ENCODE measurements at regions not wholly inside any gene's neighbourhood (a gene's known extent, or its start where the extent isn't known, plus 50 kb on each side); places are given as distances from the start of the nearest gene placed in this dataset.
A peak's percentile ranks its signal among the peaks of the same experiment; 100 is the strongest.
"Not testable (repeated sequence)": the region's sequence is repeated elsewhere in the genome, so short reads cannot be mapped to it uniquely, and the experiment has no call there.

DNA sequence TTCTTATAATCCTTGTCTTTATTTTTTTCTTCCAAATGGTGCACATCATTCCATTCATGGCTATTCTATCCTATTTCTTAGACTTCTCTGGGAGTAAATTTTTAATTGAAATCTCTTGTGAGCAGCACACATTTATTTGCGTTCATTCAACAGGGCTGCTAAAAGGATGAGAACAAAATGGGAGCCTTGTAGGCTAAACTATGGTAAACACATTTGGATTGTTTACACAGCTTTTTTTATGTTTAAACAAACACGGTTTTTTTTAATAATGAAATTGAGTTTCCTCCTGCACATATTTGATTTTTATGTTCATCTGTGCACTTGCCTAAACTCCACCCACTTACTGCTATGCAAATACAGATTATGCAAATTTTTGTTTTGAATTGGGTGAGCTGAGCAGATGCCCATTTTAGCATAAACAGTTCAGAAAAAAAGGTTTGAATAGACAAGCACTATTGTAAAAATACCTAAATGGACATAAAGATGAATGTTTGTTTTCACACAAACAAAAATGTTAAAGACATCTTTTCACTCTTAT is 92.0 kb downstream of the OLIG3 start:
- FAIRE-seq = no peak
- no peak for DNase-seq (ENCODE audit: extremely low spot score, insufficient read length, low read depth)

DNA sequence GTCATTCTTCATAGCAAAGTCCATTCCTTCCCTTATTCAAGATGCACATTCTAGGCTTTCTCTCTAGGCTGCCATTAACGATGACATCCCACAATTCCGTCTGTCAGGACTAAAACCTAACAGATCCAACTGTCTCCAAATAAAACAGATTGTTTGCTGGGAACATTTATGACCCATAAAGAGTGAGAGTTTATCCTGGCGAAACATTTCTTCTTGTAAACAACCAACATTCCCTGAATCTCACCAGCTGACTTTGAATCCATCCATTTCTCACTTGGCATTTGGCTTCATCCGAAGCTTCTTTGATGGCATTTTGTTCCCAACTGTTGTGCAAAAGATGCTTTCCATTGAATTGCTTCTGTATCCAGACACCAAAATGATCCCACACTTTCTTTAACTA is 93.1 kb downstream of the OLIG3 start:
- no peak for FAIRE-seq

DNA sequence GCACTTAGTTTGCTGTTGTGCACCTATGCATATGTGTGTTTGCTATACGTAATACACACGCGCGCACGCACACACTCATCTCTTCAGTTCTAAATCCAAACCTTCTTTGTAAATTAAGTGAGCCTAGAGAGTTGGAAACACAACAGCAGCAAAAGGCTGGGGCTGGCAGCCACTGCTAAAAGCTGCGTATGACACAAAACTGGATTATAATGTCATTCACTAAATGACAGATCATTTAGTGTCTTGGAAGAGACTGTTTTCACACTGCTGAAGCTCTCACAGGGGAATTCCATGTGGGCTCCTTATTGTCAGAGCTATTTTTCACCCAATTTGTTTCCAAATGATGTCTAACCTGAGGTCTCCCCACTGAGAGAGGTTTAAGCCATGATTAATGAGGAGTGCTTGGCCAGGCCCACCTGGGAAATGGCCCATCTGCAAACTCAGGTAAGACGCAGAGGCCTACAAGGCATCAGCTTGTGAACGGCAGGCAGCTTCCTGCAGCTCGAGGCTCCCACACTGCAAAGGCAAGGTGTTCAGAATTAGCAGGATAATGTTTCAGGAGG is 94.2 kb downstream of the OLIG3 start:
- DNase-seq (ENCODE audit: extremely low spot score, insufficient read length, low read depth) (no peak), FAIRE-seq (peak; percentile 35)

More for the DNA sequence above, 93.1 kb downstream of the OLIG3 start:
- DNase-seq (ENCODE audit: extremely low spot score, insufficient read length, low read depth) = no peak

DNA sequence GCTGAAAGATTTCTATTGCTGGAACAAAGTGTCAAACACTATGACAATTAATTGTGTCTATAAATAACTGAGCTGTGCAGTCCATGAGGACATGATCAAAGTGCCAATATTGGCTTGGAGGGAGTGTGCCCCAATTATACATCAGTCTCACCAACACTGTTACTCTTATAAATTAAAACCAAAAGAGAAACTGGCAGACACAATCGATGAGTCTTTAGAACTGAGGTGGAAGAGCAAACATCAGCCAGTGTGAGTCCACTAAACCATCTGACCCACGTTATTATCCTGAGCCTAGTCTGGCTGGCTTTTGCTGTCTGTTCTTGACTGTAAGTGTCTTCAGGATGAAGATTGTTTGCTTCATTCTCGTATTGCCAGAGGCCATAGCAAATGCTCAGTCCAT is 98.9 kb downstream of the OLIG3 start:
- DNase-seq (ENCODE audit: extremely low spot score, insufficient read length, low read depth) = no peak
- no peak for FAIRE-seq

DNA sequence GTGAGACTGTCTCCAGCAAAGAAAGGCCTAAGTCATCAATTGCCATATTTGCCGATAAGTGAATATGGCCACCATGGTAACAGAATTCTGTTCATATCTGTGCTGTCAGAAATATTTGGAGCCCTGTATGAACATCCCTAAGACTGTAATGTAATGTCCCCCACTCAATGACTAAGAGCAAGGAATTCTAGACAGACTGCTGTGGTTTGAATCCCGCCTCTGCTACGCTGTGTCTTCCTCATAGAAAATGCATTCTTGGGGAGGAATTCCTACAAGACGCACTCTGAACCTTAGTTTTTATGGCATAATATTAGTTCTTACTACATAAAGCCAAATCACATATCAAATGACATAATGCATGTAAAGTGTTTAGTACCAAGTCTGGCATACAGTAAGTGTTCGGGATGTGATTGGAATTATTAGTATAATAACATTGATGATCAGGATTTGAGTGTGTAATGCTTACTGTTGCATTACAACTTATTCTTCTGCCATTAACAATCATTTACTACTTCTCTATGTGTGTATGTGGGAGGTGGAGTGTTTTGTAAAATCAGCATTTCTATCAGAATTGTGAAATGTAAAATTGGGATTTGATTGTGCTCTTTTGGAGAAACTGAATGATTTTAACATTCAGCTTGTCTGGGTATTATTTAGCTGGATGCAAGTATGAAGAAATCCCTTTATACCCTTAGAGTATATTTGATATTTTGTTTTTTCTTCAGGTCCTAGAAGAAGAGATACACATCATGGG is 103.0 kb downstream of the OLIG3 start:
- DNase-seq (ENCODE audit: extremely low spot score, insufficient read length, low read depth) = no peak
- no peak for FAIRE-seq

DNA sequence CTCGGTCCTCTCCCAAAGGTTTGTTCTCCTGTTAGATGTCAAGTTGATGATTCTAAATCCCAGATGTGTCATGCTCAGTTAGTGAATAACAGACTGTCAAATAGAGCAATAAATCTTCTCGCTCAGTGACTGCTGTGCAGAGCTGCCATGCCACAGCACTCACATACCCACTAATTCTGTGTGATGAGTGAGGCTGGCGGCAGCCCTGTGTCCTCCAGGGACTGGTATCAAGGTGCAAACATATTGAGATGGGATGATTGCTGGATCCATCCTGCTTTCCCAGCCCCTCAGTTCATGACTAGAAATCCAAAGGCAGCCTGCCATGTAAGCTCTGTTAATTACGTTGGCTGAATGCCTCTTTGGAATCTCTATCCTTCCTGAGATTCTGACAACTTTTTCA is 103.9 kb downstream of the OLIG3 start:
- FAIRE-seq (no peak), DNase-seq (ENCODE audit: extremely low spot score, insufficient read length, low read depth) (no peak)

DNA sequence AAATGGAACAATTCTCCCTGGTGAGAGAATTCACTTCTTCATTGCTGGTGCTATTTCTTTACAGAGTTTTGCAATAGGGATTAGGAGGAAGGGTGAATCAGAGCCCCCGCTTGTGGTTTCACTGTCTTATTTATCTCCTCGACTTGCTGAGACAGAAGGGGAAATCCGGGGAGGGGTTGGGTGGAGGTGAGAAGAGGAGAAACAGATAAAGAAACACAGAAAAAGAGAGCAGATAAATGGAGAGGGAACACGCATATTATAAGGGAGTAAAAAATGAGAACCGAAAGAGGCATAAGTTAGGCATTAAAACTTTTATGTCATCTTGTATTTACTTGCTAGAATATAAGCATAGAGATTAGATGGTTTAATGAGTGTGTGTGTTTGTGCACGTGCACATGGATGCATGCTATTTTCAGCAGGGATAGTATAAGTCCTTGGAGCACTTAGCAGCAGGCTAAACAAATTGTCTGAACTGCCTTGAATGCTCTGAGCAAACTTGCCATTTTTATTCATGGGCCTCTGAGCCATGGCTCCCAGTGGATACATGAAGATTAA is 105.0 kb downstream of the OLIG3 start:
- FAIRE-seq (peak; percentile 92), DNase-seq (ENCODE audit: extremely low spot score, insufficient read length, low read depth) (peak; percentile 2)

DNA sequence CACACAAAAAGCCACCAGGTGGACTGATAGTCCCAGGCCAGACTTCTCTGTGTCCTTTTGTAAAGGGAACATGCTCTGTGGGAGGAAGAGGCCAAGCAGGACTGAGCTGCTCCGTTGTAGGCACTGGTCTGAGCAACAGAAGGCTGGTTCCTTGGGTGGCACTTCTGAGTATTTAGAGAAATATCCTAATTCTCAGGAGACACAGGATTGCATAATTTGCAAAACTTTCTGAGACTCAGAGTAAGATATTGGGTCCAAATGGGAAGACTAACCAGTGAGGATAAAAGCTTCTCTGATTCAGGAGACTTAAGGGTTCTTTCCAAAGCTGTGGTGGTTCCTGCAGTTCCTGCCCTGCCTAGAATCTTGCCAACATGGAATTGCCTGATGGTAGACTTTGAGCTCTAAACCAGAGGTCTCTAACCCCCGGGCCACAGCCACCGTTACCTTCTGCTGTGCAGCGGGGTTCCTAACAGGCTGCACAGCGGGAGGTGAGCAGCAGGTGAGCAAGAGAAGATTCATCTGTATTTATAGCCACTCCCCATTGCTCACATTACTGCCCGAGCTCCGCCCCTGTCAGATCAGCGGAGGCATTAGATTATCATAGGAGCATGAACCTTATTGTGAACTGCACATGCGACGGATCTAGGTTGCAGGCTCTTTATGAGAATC is 107.0 kb downstream of the OLIG3 start:
- FAIRE-seq (no peak), DNase-seq (ENCODE audit: extremely low spot score, insufficient read length, low read depth) (no peak)

DNA sequence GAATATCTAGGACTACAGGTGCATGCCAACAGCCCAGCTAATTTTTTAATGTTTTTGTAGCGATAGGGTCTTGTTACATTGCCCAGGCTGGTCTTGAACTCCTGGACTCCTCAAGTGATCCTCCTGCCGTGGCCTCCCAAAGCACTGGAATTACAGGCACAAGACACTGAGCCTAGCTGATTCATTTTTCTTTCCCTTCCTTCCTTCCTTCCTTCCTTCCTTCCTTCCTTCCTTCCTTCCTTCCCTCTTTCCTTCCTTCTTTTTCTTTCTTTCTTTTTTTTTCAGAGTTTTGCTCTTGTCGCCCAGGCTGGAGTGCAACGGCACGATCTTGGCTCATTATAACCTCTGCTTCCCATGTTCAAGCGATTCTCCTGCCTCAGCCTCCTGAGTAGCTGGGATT is 110.9 kb downstream of the OLIG3 start:
- DNase-seq (ENCODE audit: extremely low spot score, insufficient read length, low read depth); FAIRE-seq: not testable (repeated sequence)

DNA sequence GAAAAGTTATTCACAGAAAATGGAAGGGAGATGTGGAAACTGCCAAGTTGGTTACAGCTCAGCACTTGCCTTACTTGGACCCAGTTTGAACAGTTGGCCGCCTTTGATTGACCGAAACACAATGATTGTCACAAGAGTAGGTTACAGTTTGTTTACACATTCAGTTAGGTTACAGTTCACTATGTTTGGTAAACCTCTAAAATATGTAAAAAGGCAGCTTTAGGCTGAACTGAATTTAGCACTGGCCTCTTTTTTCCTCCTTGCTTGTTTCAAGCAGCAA is 116.2 kb downstream of the OLIG3 start:
- DNase-seq (ENCODE audit: extremely low spot score, insufficient read length, low read depth) = no peak
- no peak for FAIRE-seq

DNA sequence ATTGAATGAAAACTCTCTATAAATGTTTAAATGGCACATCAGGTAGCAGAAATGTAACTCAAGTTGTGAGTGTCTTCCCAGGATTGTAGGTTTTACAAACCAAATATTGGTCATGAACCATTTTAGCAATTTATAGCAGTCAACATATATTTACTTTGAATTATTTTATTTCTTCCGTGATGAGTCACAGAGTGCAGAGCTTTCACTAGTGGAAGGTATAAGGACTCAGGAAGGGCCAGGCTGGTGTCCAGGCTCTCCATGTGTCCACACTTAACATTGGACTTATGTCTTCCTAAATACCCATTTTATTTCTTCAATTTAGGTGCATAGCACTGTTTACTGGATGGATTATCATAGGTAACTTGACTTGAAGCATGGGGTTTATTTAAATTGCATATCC is 120.9 kb downstream of the OLIG3 start:
- FAIRE-seq = no peak
- no peak for DNase-seq (ENCODE audit: extremely low spot score, insufficient read length, low read depth)

DNA sequence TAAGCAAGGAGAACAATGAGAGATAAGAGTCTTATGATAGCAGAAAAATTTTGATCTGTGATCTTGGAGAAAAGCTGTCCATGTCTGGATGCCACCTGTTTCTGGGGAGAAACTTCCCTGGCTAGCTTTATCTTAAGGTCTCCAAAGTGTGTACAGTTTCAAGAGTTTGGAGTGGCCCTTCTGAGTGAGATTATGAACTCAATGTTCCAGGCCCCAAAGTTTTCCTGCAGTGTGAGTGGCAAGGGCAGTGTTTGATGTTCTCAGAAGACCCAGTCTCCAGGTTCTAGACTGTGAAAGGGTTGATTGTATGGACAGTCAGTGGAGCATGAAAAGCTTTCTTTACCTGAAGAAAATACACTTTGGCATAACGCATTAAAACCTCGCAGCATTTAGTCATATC is 121.7 kb downstream of the OLIG3 start:
- no peak for DNase-seq (ENCODE audit: extremely low spot score, insufficient read length, low read depth)
- no peak for FAIRE-seq

DNA sequence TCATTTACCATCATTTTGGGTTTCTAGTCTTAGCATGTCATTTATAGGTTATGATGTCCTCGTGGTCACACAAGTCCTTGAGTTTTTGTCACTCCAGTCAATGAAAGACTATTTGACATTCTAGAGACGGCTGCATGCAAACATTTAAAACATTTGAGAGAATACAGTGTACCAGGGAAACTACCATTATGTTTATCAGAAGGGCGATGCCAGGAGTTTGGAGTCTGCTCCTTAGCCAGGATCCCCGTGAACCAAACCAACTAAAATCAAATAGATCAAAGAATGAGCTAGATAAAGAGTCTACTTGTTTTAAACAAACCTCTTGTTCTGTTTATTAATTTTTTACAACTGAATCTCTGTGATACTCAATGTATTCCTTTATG is 122.6 kb downstream of the OLIG3 start:
- no peak for FAIRE-seq
- DNase-seq (ENCODE audit: extremely low spot score, insufficient read length, low read depth) = no peak

DNA sequence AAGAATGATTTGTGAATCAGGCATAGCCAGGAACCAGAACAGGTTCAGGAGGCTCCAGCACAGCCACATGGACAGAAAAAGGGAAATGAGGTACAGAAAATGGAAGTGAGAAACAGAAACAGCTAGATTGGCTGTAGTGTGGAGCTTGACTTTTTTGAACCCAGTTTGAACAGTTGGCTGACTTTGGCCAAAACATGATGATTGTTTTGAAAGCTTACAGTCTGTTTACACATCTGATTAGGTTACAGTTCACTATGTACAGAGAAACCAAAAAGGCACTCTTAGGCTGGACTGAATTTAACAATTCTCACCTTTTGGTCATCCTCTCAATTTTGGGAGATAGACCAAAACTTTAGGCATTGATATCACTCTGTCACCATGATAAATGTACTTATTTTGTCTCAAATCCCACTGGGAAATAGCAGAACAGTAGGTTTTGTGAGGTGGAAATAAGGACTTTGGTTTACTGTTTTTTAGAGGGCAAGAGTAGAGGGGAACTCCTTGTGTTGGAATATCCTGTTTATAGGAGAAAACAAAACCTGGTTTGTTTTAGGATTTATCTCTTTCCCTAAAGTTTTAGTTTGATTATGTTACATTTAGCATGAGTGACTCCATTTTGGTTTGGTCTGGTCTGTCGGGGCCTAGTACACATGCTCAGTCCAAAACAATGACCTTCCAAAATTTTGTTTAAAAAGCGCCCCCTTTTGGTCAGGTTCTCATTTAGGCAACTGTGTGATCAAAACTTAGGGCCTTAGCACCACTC is 123.1 kb downstream of the OLIG3 start:
- no peak for DNase-seq (ENCODE audit: extremely low spot score, insufficient read length, low read depth)
- peak; percentile 77 for FAIRE-seq

DNA sequence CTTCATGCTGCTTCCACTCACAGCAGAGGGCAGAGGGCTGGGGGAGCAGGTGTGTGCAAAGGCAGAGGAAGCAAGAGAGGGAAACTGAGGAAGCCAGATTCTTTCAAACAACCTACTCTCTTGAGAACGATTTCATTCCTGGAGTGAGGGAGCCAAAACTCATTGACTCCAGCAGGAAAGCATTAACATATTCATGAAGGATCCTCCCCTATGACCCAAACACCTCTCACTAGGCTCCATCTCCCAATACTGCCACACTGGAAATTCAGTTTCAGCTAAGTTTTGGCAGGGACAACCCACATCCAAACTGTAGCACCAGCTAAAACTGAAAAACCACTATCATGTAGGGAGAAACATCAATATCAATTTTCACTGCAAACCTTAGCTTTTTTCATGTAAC is 125.1 kb downstream of the OLIG3 start:
- DNase-seq (ENCODE audit: extremely low spot score, insufficient read length, low read depth) (no peak), FAIRE-seq (no peak)

DNA sequence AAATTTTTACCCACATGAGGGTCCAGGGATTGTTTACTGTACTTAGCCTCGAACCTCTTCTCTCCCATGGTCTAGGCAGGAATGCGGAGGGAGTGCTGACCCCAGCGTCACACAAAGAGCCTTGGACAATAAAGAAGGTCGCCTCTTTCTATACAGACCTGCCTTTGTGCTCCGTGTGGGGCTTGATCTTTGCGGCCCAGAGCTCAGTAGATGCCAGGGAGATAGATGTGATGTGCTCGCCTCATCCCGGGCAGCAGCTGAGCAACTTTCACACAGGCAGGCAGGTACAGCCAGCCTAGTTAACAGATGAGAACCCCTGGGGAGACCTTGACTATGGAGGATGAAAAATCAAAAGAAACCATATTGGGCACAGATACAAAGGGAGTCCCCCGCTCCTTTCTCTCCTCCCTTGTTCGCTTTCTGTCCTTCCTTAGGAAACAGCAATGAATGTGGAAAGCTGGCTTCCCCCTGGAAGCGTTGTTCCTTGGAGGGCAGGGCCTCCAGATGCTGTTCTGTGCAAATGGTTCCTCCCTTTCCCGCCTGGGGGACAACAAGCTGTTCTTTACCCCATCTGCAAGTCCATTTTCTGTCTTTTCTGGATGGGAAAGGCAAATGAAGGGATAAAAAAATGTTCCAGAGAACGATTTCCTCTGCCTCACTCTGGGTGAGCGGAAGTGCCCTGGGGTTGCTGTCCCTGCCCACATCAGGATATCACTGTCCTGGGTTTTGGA is 128.3 kb downstream of the OLIG3 start:
- no peak for FAIRE-seq
- no peak for DNase-seq (ENCODE audit: extremely low spot score, insufficient read length, low read depth)

DNA sequence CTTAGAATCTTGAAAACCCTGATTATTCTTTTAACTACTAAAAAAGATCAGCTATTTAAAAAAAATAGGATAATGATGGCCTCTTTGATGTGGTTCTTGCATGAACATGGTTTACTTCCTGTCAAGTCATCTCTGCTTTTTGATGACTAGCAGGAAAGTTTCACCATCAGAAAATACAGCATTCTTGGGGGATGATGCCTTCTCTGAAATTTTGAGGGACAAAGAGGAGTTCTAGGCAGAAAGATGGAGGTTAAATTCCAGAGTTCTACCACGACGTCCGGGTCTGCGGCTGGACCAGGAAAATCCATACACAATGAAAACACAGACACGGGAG is 130.4 kb downstream of the OLIG3 start:
- no peak for DNase-seq (ENCODE audit: extremely low spot score, insufficient read length, low read depth)
- no peak for FAIRE-seq

DNA sequence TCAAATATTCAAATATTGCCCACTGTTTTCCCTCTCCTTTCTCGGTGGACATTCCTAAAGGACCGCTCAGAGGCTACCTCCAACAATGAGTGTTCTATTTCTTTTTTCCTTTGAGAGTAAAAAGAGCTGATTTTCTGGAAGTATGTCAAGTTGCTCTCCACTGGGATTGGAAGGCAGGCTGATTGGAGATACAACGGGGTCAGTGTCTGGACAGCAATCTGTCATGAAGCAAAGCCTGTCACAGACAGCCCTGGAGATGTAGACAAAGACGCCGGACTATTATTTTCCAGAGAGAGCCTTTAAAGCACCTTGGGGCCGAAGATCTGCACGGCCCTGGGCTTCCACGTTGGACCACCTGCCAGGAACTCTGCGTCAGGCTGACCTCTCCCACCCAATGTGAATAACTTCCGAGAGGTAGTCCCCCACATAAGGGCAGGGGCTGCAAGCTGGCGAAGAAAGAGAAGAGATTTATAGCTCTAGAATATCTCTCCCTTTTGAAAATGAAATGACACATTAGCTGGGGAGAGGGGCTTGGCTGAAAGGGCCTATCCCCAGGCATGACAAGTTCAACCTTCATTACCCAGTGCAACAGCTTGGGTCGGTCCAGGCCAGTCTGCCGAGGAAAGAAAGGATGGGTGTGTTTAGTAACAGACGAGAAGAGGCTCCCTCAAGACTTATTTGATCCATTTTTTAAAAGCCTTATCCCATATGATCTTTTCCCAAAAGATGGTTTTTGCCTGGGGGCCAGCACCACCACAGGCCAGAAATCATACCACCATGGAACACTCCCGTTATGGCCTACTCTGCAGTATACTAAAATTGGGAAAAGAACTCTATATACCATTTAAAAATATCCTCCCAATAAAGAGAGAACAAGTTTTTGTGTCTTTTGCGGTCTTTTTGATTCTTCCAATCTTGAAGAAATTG is 131.1 kb downstream of the OLIG3 start:
- FAIRE-seq = no peak
- no peak for DNase-seq (ENCODE audit: extremely low spot score, insufficient read length, low read depth)

DNA sequence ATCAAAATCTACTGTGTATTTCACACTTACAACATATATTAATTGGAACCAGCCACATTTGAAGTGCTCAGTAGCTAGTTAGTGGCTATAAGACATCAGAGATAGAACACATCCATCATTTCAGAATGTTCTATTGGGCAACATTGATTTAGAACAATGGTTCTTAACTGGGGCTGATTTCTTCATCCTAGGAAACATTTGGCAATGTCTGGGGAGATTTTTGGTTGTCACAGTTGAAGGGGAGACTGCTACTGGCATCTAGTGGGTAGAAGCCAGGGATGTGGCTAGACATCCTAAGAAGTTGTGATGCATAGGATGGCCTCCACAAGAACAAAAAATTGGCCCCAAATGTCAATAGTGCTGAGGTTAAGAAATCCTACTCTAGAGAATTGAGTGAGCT is 132.5 kb downstream of the OLIG3 start:
- DNase-seq (ENCODE audit: extremely low spot score, insufficient read length, low read depth) (no peak), FAIRE-seq (no peak)

All from GM18507 (cell line).